HG02678 (cell line): ENCODE measurements at regions not wholly inside any gene's neighbourhood (a gene's known extent, or its start where the extent isn't known, plus 50 kb on each side); places are given as distances from the start of the nearest gene placed in this dataset.
"Not testable (repeated sequence)": the region's sequence is repeated elsewhere in the genome, so short reads cannot be mapped to it uniquely, and the experiment has no call there.

Experiments used
- ATAC-seq: cut with Tn5 transposase; IDR thresholded peaks from one replicate; pipeline ENCODE4 v1.9.1; 2021; ENCODE audit warnings: mild to moderate bottlenecking, moderate library complexity; ENCODE audit not compliant: unreplicated experiment

DNA sequence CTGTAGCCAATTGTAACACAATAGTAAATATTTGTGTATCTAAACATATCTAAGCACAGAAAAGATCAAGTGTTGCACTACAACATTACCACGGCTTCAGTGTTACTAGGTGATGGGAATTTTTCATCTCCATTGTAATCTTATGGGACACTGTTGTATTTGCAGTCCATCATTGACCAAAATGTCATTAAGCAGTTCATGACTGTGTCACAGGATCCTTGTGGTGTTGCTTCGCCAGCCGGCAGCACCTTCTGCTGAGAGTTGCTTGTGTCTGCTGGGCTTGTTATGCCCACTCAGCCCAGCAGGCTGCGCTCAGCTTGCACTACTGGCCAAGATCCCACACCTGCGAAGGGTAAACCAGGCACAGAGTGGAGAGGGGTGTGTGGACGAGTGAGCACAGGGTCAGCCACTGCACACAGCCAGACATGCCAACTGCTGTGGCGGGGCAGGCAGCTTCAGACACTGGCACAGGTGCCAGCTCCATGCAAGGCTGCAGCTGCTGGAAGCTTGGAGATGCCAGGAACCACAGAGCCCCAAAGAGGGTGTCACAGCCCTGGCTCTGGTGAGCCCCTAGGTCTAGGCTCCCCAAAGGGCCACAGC is 273.7 kb downstream of the CETN3 start:
- no peak for ATAC-seq

DNA sequence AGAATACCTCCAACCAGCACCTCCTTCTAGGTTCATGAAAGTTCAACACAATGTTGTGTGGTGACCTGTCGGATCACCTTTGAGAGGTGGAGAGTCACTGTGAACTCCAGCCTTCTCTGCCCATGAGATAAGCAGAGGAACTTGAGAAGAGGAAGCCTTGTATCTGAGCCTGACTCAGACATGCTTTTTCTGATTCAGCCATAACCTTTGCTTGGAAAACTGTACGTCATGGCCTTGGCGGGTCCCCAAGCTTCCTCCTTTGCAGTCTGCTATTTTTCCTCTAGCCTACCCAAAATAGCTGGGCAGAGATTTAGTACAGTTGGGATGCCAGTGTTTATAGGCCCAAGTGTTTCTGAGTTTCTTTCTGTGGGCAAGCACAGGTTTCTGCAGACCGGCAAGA is 274.7 kb downstream of the CETN3 start:
- no peak for ATAC-seq

DNA sequence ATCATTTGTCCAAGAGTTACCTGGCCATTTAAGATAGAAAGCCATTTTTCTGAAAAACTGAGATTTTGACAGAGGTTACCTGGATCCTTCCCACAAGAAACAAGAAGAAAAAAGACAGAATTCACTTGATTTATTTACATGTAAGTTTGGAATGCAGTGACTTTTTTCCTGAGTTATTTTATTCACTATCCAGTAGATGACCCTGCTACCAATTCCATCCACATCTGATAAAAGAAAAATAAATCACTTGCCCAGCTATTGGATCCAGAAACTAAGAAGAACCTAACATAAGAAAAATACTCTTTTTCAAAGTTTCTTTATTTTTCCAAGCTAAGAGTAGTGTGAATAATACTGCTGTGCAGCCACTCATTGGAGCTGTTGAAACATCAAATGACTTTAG is 275.2 kb downstream of the CETN3 start:
- no peak for ATAC-seq

DNA sequence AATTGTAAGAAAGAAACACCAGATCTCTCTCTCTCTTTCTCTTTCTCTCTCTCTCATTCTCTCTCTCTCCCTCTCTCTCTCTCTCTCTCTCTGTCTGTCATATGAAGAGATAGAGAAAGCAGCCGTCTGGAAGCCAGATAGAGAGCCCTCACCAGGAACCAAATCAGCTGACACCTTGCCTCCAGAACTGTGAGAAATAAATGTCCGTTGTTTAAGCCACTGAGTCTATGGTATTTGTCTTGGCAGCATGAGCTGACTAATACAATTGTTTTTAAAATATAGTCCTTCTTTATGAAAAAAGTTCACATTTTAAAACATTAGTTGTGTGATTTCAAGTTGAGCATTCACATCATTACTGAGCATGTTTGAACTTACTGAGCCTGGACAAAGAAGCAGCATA is 275.6 kb downstream of the CETN3 start:
- ATAC-seq: no peak

DNA sequence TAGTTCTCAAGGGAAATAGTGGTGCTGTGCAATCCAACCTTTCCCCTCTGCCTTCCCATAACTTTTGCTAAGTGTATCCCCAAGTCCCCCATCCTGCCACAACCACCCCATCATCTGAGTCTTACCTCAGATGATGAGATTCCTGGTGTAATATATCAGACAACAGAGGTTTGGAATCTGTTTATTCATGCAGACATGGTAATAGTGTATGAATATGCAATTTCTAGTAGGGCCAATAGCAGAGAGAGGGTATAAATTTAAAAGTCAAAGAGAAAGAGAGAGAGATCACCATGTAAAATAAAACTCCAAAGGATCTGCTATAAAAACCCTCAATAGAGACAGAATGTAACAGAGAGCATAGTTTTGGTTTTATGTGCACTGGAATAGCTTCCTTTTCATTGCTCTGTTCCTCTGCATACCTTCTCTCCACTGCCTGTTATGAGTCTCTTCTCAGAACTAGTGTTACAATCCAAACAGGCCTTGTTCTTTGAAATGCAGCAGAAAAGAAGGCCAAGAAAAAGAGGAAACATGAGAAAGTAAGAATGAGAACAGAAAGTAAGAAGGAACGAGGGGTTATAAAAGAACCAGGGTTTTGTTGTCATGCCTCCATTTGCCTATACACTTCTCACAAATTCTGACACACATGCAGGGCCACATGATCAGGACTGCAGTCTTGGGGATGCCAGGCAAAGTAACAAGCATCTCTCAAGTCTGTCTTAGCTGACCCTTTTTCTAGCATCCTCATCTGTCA is 278.0 kb downstream of the CETN3 start:
- peak; percentile 71 for ATAC-seq

DNA sequence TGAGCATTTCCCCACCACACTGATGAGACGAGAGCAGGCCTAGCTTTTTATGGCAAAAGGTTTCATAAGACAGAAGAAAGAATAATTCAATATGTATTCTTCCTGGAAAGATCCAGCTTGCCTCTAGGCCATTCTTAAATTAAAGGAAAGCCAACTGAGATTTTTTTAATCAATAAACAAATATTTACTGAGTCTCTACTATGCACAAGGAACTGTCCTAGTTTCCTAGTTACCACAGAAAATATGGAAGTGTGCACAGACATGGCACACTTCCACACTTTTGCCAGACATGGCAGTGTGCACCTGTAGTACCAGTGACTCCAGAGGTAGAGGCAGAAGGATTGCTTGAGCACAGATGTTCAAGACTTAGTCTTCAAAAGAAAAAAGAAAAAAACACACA is 281.0 kb downstream of the CETN3 start:
- ATAC-seq: no peak

DNA sequence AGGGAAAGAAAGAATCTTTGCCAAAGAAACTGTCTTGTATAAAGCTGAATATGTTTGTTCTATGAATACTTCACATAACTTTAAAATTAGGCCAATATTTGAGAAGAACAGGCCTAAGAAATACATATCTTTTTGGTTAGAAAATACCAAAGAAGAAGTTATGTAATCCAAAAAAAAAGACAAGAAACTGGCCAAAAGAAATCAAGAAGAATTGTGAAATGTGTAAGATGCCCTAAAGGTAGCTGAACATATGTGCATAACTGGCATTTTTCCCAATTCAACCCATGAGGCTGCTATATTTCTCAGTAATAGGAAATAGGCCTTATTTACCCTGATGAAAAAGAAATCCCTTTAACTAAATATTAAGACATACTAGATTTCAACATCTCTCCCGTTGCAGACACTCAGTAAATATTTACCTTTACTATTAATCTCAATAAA is 290.0 kb downstream of the CETN3 start:
- no peak for ATAC-seq

DNA sequence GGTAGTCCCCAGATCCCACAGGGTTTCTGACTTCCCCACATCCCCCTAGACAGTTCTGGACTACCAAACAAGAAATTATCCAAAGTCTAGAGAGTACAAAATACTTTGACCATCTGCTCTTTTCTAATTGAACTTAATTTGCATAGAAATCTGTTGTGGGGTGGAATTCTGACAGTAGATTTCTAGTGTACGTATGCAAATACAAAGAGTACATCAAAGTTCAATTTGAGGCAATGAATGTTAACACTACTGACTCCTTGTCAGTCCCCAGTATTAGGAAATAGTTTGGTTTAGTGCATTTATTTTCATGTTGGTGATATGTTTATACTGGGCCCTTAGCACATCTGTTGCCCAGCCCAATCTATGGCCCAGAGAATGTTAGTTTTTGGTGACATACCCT is 292.6 kb downstream of the CETN3 start:
- no peak for ATAC-seq

DNA sequence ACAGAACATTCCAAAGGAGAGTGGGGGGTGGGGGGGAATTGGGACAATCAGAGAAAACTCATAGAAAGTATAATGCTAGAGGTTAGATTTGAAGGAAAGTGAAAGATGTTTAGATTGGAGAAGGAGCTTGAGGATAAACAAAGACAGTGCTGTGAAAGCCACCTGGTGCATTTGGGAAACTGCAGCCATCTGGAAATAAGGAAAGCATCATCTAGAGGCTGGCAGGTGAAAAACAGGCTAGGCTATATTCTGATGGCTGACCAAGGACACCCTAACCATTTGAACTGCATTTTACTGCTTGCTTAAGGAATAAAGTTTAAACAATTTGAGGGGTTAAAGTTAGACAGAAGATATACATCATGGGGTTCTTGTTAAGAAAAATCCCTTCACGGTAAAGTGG is 296.4 kb downstream of the CETN3 start:
- ATAC-seq: no peak

DNA sequence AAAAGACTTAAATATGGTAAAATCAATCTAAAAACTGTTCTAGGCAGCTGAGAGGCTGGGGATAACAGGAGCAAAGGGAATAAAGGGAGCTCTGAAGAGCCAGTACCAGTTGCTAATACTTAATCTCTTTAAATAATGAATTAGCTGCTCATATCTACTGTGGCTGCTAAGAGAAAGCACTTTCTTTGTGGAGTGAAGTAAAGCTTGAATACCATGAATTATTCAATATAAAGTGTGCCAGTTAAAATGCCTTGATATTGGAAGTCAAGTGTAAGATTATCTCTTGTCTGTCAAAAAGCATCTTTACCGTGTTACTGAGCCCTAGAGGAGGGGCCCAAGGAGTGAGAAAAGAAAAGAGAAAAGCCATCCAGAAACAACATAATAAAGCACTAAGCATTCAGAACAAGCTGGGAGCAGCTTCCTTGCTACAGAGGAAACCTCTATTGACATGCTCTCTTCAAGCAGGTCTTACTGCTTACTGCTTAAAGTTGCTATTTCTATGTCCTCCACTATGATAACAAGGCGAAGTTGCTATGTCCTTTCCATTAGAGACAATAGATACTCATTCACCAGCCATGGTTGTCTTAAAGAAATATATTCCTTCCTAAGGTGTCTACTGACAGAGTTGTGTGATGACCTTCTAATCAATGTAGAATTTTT is 297.4 kb downstream of the CETN3 start:
- no peak for ATAC-seq

DNA sequence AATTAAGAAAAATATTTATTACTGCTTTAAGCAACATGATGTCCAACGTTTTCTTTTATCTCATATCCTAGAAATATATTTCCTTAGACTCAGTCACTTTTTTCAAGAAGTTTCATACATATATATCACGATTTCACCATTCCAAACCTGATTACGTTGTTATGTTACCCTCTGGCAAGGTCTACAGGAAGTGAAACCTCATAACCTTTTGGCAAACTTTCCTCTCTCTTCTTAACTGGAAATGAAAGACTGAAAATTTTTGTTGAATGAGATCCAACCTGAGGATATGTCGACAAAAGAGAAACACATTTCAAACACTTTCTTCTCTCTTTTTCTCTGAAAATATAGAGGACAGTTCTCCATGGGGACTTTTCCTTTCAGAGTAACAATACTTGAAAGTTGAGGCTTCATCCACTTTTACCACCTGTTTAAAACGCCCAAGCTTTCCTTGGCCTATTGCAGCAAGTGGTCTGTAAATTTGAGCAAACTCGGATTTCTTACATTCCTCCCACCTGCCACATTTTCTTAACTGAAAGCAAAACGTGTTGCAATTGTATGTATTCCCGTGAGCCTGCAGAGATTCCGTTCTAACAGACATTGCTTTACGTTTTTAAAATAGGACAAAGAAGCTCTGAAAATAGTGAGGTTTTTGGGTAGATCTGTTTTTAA is 298.1 kb downstream of the CETN3 start:
- ATAC-seq: no peak

DNA sequence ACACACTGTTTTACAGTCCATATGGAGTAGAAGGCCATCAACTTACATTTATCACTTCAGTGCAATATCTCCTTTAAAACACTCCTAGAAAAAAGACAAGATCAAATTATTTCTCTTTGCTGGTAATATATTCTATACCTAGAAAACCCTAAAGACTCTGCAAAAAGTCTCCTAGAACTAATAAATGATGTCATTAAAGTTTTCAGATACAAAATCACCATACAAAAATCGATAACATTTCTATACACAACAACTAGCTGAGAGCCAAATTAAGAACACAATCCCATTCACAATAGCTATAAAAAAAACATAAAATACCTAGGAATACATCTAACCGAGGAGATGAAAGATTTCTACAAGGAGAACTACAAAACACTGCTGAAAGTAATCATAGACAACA is 300.3 kb downstream of the CETN3 start:
- no peak for ATAC-seq

DNA sequence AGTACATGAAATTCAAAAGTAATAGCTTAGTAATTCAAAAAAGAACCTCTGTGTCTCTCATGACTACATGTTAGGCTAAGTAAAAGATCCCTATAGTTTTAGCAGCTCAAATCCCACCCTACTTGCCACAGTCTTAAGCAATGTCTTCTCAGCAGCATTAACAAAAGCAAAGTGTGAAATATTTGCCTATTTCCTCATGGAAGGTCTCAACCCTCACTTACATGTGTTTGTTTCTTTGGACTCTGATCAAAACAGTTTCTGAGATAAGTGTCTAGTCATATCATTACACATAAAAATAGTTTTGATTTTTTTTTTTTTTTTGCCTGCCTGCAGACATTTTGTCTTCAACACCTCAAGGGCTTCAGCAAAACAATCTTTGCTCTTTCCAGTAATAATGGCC is 310.5 kb downstream of the CETN3 start:
- no peak for ATAC-seq

DNA sequence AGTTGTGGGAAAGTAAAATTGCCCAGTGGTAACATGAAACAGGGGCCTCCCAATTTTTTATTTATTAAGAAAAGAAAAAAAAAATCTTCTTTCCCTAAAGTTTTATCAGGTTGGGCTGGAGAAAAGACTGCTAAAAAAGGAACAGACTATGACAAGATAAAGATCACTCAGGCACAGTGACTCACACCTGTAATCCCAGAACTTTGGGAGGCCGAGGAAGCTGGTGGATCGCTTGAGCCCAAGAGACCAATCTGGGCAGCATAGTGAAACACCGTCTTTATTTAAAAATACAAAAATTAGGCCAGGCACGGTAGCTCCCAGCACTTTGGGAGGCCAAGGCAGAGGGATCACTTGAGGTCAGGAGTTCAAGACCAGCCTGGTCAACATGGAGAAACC is 312.5 kb downstream of the CETN3 start:
- ATAC-seq: no peak

DNA sequence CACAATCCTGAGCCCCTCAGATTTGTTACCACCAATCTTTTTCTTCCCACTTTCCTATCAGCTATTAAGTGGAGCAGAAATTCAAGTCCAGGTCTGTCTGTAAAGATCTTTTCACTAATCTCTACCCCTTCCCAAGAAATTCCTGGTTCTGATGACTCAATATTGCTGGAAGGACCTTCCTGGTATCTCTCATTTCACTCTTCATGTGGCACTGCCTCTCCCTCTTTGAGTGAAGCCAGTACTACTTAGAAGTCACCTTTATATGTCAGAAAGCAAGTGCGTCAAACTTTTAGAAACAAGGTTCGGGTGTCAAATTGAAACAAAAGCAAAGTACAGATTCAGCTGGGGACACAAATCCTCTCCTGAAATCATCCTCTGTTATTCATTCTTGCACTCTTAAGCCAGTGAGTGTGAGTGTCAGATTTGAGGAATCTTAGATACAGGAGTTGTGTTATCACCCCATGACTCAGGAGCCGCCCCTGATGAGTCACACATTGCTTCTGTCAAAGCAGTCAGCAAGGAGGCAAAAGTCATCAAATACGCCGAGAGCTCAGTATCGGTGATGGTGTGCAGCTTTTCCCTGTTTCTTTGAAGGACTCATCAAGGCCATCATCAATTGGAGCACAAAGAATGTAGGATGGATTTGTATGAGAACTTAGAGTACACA is 313.0 kb downstream of the CETN3 start:
- no peak for ATAC-seq

DNA sequence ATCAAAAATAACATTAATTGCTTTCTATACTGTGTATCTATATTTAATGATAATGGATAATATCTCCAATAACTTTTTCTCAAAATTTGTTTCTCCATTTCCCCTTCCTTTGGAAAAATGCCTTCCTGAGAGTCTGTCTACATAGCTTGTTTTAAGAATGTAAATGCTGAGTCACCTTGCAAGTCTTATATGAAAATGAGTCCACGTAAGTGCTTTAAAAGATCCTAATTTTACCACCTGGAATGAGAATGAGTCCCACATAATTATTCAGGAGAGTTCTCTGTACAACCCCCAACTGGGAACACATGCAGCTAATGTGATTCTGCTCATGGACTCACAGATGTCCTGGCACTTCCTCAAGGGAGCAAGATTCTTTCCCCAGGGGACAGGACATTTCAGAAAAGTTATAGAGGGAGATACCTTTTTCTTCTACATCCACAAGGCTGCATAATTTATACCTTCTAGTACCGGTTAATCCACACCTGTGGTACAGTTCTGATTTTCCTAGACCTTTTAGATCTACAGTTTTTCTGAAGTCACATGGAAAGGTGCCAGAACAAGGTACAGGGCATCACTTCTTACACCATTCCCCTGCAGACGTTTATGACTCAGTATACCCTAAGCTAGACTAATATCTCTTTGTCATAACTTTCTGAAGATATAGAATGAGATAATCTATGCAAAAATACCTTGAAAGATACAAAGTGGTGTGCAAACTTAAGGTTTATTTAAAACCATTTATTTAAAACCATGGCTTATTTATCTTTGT is 314.1 kb downstream of the CETN3 start:
- no peak for ATAC-seq

DNA sequence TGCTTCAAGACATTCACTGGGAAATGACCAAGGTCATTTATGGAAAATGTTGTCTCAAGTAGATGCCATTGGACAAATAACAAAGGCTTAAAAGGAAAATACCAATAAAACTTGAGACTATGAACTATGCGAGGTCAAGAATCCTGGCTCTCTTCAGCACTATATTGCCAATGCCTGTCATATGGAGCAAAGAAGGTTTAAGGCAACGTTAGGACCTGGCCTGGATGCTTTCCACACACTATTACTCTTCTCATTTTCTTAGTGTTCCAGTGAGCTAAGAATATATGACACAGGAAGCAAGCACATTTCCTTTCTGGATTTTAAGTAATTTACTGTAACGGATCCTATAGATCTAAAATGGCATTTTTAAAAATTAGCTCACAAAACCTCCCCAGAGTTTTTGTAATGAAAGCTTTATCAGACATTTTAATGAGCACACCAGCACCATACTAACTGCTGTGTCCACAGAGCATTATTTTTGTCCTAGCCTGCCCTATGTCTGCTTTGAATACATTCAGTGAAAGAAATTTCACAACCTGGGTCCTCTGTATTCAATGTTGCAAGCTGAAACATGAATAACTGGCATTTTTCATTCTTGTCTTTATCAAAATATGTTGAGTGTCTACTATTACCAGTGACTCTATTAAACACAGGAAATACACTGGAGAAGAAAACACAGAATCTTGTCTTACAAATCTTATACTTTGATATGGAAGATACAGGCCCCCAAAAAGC is 315.6 kb downstream of the CETN3 start:
- no peak for ATAC-seq

DNA sequence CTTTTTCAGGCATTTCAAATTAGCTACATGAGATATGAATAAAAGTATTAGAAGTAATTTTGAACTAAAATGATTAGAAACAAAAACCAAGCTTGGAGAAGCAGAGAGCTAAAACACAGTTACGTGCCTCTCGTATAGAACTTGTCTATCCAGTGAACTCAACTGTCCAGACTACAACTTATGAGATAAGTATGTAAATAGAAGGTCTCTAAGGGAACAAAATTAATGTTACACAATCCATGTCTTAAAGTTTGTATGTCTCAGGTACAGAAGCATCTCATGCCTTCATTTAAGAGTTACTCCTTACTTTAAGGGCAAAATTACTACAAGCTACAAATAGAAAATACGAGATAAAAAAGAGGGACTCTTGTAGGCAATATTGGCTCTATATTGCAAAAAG is 316.8 kb downstream of the CETN3 start:
- no peak for ATAC-seq

DNA sequence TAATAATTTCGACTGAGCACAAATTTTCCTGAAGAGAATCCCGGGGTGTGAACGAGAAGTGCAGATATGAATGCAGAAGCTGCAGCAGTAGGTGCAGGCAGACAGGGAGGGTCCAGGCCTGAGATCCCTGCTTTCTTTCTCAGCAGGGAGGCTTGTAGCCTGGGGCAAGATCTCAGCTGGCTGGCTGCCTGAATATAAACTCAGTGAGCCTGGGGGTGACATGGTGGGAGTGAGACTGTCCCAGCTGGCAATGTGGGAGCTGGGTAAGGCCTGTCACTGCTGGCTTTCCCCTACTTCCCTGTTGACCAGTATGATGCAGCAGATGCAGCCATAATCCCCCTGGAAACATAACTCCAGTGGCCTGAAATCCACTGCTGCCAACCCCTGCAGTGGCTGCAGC is 325.2 kb downstream of the CETN3 start:
- no peak for ATAC-seq

DNA sequence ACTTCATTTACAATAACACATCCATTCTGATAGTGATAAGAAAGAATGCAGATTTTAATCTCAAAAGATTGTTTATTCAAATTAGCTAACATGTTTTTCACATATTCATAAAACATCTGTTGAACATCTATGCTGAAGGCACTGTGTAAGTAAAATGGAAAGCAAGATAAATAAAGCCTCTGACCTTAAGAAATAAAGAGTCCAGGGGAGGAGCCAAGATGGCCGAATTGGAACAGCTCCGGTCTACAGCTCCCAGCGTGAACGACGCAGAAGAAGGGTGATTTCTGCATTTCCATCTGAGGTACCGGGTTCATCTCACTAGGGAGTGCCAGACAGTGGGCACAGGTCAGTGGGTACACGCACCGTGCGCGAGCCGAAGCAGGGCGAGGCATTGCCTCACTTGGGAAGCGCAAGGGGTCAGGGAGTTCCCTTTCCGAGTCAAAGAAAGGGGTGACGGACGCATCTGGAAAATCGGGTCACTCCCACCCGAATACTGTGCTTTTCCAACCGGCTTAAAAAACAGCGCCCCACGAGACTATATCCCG is 336.5 kb downstream of the CETN3 start:
- not testable (repeated sequence) for ATAC-seq
